ENCODE measurements at regions not wholly inside any gene's neighbourhood (a gene's known extent, or its start where the extent isn't known, plus 50 kb on each side); places are given as distances from the start of the nearest gene placed in this dataset.

GRCh38 chr2:4135765-4136164 lies 432.4 kb downstream of the DCDC2C start:
- no peak overlapping the region for H3K4me3 ChIP-seq (ENCODE audit: low read length)
- no peak for DNase-seq (ENCODE audit: low read depth)
- TF ChIP-seq CTCF (IDR thresholded peaks at IDR 0.05; ENCODE audit: insufficient read depth, low read depth, low read length, missing control alignments): no peak

- TF ChIP-seq CTCF (IDR thresholded peaks at IDR 0.05; ENCODE audit: insufficient read depth, low read depth, low read length, missing control alignments): no peak
- DNase-seq (ENCODE audit: low read depth): no peak
- no peak overlapping the region for H3K4me3 ChIP-seq (ENCODE audit: low read length)
Observed at GRCh38 chr2:4139316-4139715, 435.9 kb downstream of the DCDC2C start.

GRCh38 chr2:4139731-4140130 lies 436.4 kb downstream of the DCDC2C start:
- H3K4me3 ChIP-seq (ENCODE audit: low read length): no peak overlapping the region
- DNase-seq (ENCODE audit: low read depth): no peak
- TF ChIP-seq CTCF (IDR thresholded peaks at IDR 0.05; ENCODE audit: insufficient read depth, low read depth, low read length, missing control alignments): no peak

- no peak overlapping the region for H3K4me3 ChIP-seq (ENCODE audit: low read length)
- no peak for DNase-seq (ENCODE audit: low read depth)
- TF ChIP-seq CTCF (IDR thresholded peaks at IDR 0.05; ENCODE audit: insufficient read depth, low read depth, low read length, missing control alignments): no peak
Observed at GRCh38 chr2:4140281-4140970, 437.1 kb downstream of the DCDC2C start.

GRCh38 chr2:4144731-4145130 lies 441.4 kb downstream of the DCDC2C start:
- TF ChIP-seq CTCF (IDR thresholded peaks at IDR 0.05; ENCODE audit: insufficient read depth, low read depth, low read length, missing control alignments): no peak
- no peak for DNase-seq (ENCODE audit: low read depth)
- no peak overlapping the region for H3K4me3 ChIP-seq (ENCODE audit: low read length)

GRCh38 chr2:4151521-4151920 lies 448.1 kb downstream of the DCDC2C start:
- TF ChIP-seq CTCF (IDR thresholded peaks at IDR 0.05; ENCODE audit: insufficient read depth, low read depth, low read length, missing control alignments): no peak
- no peak for DNase-seq (ENCODE audit: low read depth)
- H3K4me3 ChIP-seq (ENCODE audit: low read length): no peak overlapping the region

GRCh38 chr2:4152051-4152450 lies 448.7 kb downstream of the DCDC2C start:
- H3K4me3 ChIP-seq (ENCODE audit: low read length): no peak overlapping the region
- no peak for DNase-seq (ENCODE audit: low read depth)
- TF ChIP-seq CTCF (IDR thresholded peaks at IDR 0.05; ENCODE audit: insufficient read depth, low read depth, low read length, missing control alignments): no peak

Data from epithelial cell of esophagus (primary cell).